ENCODE measurements at regions not wholly inside any gene's neighbourhood (a gene's known extent, or its start where the extent isn't known, plus 50 kb on each side); places are given as distances from the start of the nearest gene placed in this dataset.

GRCh38 chr13:73521985-73522524 lies 463.2 kb downstream of the KLF5 start:
- peaks cover 15% of the 10 kb centered on the region for H3K9me3 Mint-ChIP-seq
- POLR2A ChIA-PET = interaction anchor here (0.6 kb wide), 1 partner anchor 397 kb away, joined by 4 read pairs; no protein-coding TSS in a partner anchor
- H3K4me1 Mint-ChIP-seq = peaks cover 53% of the 10 kb centered on the region
- H3K36me3 Mint-ChIP-seq = no peaks in the 10 kb centered on the region
- no peak overlapping the region for H3K4me3 Mint-ChIP-seq
- TF ChIP-seq CREM (CRISPR knock-in tag; IDR thresholded peaks at IDR 0.05) = no peak
- TF ChIP-seq AFF4 (CRISPR knock-in tag; IDR thresholded peaks at IDR 0.05; ENCODE audit: borderline replicate concordance) = no peak
- TF ChIP-seq PRDM15 (CRISPR knock-in tag; IDR thresholded peaks at IDR 0.05) = no peak
- no peak for TF ChIP-seq ZNF219 (CRISPR knock-in tag; IDR thresholded peaks at IDR 0.05; ENCODE audit: borderline replicate concordance)
- TF ChIP-seq NR3C1 (CRISPR knock-in tag; conservative IDR thresholded peaks at IDR 0.05; ENCODE audit: low read depth) = no peak
- TF ChIP-seq CTCF (IDR thresholded peaks at IDR 0.05) = no peak
- TF ChIP-seq TEAD4 (CRISPR knock-in tag; IDR thresholded peaks at IDR 0.05) = no peak
- no peak for TF ChIP-seq JAZF1 (CRISPR knock-in tag; IDR thresholded peaks at IDR 0.05)
- TF ChIP-seq TP53 (CRISPR knock-in tag; IDR thresholded peaks at IDR 0.05) = no peak
- no peak for TF ChIP-seq HMGA2 (CRISPR knock-in tag; IDR thresholded peaks at IDR 0.05)
- TF ChIP-seq ZNF121 (CRISPR knock-in tag; IDR thresholded peaks at IDR 0.05) = no peak
- TF ChIP-seq MYBL2 (CRISPR knock-in tag; IDR thresholded peaks at IDR 0.05) = no peak
- TF ChIP-seq, protein P1, sequence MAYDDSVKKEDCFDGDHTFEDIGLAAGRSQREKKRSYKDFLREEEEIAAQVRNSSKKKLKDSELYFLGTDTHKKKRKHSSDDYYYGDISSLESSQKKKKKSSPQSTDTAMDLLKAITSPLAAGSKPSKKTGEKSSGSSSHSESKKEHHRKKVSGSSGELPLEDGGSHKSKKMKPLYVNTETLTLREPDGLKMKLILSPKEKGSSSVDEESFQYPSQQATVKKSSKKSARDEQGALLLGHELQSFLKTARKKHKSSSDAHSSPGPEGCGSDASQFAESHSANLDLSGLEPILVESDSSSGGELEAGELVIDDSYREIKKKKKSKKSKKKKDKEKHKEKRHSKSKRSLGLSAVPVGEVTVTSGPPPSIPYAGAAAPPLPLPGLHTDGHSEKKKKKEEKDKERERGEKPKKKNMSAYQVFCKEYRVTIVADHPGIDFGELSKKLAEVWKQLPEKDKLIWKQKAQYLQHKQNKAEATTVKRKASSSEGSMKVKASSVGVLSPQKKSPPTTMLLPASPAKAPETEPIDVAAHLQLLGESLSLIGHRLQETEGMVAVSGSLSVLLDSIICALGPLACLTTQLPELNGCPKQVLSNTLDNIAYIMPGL (CRISPR knock-in tag; IDR thresholded peaks at IDR 0.05) = no peak
- ATAC-seq = no peak
- CTCF ChIA-PET = no interaction called here
- no peaks in the 10 kb centered on the region; the same call in 1 of the 2 replicates for H3K27me3 Mint-ChIP-seq (ENCODE audit: low read depth)
- H3K27ac Mint-ChIP-seq = no peak overlapping the region
- DNase-seq (ENCODE audit: low spot score) = no peak

DNA sequence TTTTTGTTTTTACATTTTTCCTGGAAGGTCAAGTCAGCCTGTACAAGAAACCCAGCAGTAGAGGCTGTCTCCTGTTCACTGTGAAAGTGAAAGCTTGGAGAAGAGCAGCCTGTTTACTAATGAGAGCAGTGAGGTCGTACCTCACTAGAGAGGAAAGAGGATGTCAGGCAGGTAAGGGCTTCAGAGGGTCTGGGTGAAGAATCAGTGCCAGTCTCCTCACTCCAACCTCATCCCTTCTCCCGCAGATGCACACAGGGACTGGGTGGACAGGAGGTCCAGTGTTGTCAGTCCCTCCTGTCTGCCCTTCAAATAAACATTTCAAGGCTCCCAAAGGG lies 462.5 kb downstream of the KLF5 start:
- no peak overlapping the region for H3K4me3 Mint-ChIP-seq
- CTCF ChIA-PET = no interaction called here
- ATAC-seq = no peak; the same call in 1 of the 2 replicates
- no peak for TF ChIP-seq ZNF416 (CRISPR knock-in tag; IDR thresholded peaks at IDR 0.05)
- TF ChIP-seq PRDM15 (CRISPR knock-in tag; IDR thresholded peaks at IDR 0.05) = no peak
- TF ChIP-seq NFYB (CRISPR knock-in tag; conservative IDR thresholded peaks at IDR 0.05; ENCODE audit: low read depth) = no peak
- TF ChIP-seq, protein P2, sequence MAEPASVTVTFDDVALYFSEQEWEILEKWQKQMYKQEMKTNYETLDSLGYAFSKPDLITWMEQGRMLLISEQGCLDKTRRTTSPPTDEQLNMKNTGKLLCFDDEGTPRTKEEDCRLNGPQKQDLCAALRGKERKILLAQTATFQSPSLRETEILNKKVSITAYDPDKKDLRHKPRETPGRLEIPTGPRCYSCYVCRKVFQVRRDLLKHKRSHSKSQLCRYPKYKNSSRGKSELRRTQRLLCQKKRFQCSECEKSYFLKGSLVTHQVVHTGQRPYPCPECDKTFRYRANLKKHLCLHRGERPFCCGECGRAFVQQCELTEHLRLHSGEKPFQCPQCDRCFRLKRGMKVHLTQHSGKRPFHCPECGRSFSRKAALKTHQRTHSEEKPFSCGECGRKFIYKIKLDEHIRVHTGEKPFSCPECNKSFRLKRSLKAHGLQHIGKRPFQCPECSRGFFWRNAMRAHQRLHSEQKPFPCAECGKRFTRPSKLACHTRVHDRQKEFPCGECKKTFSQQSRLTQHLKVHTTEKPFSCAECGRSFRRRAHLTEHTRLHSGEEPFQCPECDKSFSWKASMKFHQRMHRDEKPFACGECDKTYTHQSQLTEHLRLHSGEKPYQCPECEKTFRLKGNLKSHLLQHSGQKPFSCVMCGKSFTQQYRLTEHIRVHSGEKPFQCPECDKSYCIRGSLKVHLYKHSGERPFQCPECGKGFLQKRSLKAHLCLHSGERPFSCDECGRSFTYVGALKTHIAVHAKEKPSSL (CRISPR knock-in tag; conservative IDR thresholded peaks at IDR 0.05) = no peak
- no peak for TF ChIP-seq NFATC4 (CRISPR knock-in tag; IDR thresholded peaks at IDR 0.05)
- TF ChIP-seq TEAD4 (CRISPR knock-in tag; IDR thresholded peaks at IDR 0.05) = no peak
- TF ChIP-seq ZNF219 (CRISPR knock-in tag; IDR thresholded peaks at IDR 0.05; ENCODE audit: borderline replicate concordance) = no peak
- TF ChIP-seq SMAD3 (CRISPR knock-in tag; IDR thresholded peaks at IDR 0.05; ENCODE audit: borderline replicate concordance) = no peak

More for the DNA sequence above, 462.5 kb downstream of the KLF5 start:
- Mint-ChIP-seq H3K36me3 (no peaks in the 10 kb centered on the region), H3K27me3 (ENCODE audit: low read depth) (no peaks in the 10 kb centered on the region; the same call in 1 of the 2 replicates), H3K27ac (peak overlapping the region; percentile 26), H3K4me1 (peaks cover 61% of the 10 kb centered on the region), H3K9me3 (peaks cover 10% of the 10 kb centered on the region)
- POLR2A ChIA-PET = no interaction called here
- DNase-seq (ENCODE audit: low spot score) = no peak

All from WTC11 (cell line).